Endodermal cell (in vitro differentiated cells): ENCODE measurements at regions not wholly inside any gene's neighbourhood (a gene's known extent, or its start where the extent isn't known, plus 50 kb on each side); places are given as distances from the start of the nearest gene placed in this dataset.

Source experiments
- DNase-seq: peaks from one replicate; pipeline ENCODE4 v3.0.0-alpha.2; 2017
- H3K27ac ChIP-seq: 2 replicates; pipeline ENCODE4 v1.5.1; 2013; ENCODE audit warnings: mild to moderate bottlenecking, low read depth, low read length, moderate library complexity
- H3K27me3 ChIP-seq: 2 replicates; pipeline ENCODE4 v1.6.1; 2013; ENCODE audit warnings: mild to moderate bottlenecking, low read length, moderate library complexity; ENCODE audit not compliant: insufficient read depth, control insufficient read depth, poor library complexity, severe bottlenecking
- H3K36me3 ChIP-seq: 2 replicates; pipeline ENCODE4 v1.7.0; 2013; ENCODE audit warnings: mild to moderate bottlenecking, low read length, moderate library complexity; ENCODE audit not compliant: control insufficient read depth, insufficient read depth
- H3K4me1 ChIP-seq: one replicate; pipeline ENCODE4 v1.7.0; 2013; ENCODE audit warnings: low read length; ENCODE audit not compliant: control insufficient read depth, insufficient read depth
- H3K4me3 ChIP-seq: 2 replicates; pipeline ENCODE4 v1.5.1; 2013; ENCODE audit warnings: mild to moderate bottlenecking, low read length, moderate library complexity
- H3K9ac ChIP-seq: 2 replicates; pipeline ENCODE4 v1.6.1; 2013; ENCODE audit warnings: mild to moderate bottlenecking, low read length, moderate library complexity; ENCODE audit not compliant: poor library complexity, severe bottlenecking; ENCODE audit errors: extremely low read depth
- H3K9me3 ChIP-seq: 2 replicates; pipeline ENCODE4 v1.6.1; 2013; ENCODE audit warnings: mild to moderate bottlenecking, low read length, moderate library complexity; ENCODE audit not compliant: control insufficient read depth
- H3K27ac Mint-ChIP-seq: 2 replicates; pipeline ENCODE4 v1.8.0; 2020; ENCODE audit warnings: mixed read lengths
- H3K27me3 Mint-ChIP-seq: 2 replicates; pipeline ENCODE4 v1.8.0; 2021; ENCODE audit warnings: mild to moderate bottlenecking, mixed read lengths; ENCODE audit not compliant: insufficient read depth
- H3K36me3 Mint-ChIP-seq: 2 replicates; pipeline ENCODE4 v1.8.0; 2020; ENCODE audit warnings: low read depth, mixed read lengths
- H3K4me1 Mint-ChIP-seq: 2 replicates; pipeline ENCODE4 v1.8.0; 2020; ENCODE audit warnings: mixed read lengths
- H3K4me3 Mint-ChIP-seq: 2 replicates; pipeline ENCODE4 v1.8.0; 2020; ENCODE audit warnings: mild to moderate bottlenecking, moderate library complexity, mixed read lengths
- H3K9me3 Mint-ChIP-seq: 2 replicates; pipeline ENCODE4 v1.8.0; 2020; ENCODE audit warnings: mild to moderate bottlenecking, mixed read lengths
- WGBS, 2 experiments: methylation state at CpG; one replicate each; pipeline versions ENCODE4 v1.1.5 to v1.1.7; 2013; ENCODE audit warnings: missing lambda C conversion rate in 2 of 2, mixed read lengths in 1 of 2; ENCODE audit not compliant: insufficient coverage in 1 of 2, insufficient read length in 1 of 2; 5-methylcytosine and 5-hydroxymethylcytosine counted together
- TF ChIP-seq, protein P1 (sequence below): fragments of 200-600 bp; sonication (generic); conservative IDR thresholded peaks from 2 replicates; pipeline ENCODE4 v1.5.0; 2021; ENCODE audit warnings: antibody characterized with exemption, mild to moderate bottlenecking

GRCh38 chr2:16294791-16295190 is 354.4 kb downstream of the MYCN start:
- TF ChIP-seq, protein P1, sequence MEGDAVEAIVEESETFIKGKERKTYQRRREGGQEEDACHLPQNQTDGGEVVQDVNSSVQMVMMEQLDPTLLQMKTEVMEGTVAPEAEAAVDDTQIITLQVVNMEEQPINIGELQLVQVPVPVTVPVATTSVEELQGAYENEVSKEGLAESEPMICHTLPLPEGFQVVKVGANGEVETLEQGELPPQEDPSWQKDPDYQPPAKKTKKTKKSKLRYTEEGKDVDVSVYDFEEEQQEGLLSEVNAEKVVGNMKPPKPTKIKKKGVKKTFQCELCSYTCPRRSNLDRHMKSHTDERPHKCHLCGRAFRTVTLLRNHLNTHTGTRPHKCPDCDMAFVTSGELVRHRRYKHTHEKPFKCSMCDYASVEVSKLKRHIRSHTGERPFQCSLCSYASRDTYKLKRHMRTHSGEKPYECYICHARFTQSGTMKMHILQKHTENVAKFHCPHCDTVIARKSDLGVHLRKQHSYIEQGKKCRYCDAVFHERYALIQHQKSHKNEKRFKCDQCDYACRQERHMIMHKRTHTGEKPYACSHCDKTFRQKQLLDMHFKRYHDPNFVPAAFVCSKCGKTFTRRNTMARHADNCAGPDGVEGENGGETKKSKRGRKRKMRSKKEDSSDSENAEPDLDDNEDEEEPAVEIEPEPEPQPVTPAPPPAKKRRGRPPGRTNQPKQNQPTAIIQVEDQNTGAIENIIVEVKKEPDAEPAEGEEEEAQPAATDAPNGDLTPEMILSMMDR = no peak
- 91 to 98% methylated on average over 5 to 7 of the region's 7 CpGs for WGBS, 2 experiments
- H3K27me3 Mint-ChIP-seq = peaks cover 2% of the 10 kb centered on the region
- no peak for DNase-seq
- Histone ChIP-seq H3K4me1 (no peaks in the 10 kb centered on the region), H3K9ac (no peak overlapping the region), H3K4me3 (no peak overlapping the region), H3K27me3 (no peaks in the 10 kb centered on the region), H3K36me3 (no peaks in the 10 kb centered on the region), H3K27ac (no peak overlapping the region), H3K9me3 (peaks cover 9% of the 10 kb centered on the region)
- H3K4me3 Mint-ChIP-seq = no peak overlapping the region
- no peaks in the 10 kb centered on the region for H3K4me1 Mint-ChIP-seq
- no peak overlapping the region for H3K27ac Mint-ChIP-seq
- no peaks in the 10 kb centered on the region for H3K36me3 Mint-ChIP-seq
- peaks cover 3% of the 10 kb centered on the region for H3K9me3 Mint-ChIP-seq

- TF ChIP-seq, protein P1 = no peak
- no peak overlapping the region for H3K4me3 ChIP-seq
- H3K9ac ChIP-seq = no peak overlapping the region
- WGBS, 2 experiments = 95 to 100% methylated on average over 1 of the region's 1 CpG
- H3K9me3 Mint-ChIP-seq = no peaks in the 10 kb centered on the region
- H3K36me3 Mint-ChIP-seq = no peaks in the 10 kb centered on the region
- H3K27ac ChIP-seq = no peak overlapping the region
- peaks cover 2% of the 10 kb centered on the region for H3K27me3 Mint-ChIP-seq
- peaks cover 3% of the 10 kb centered on the region for H3K9me3 ChIP-seq
- H3K4me1 Mint-ChIP-seq = no peaks in the 10 kb centered on the region
- no peaks in the 10 kb centered on the region for H3K36me3 ChIP-seq
- no peaks in the 10 kb centered on the region for H3K4me1 ChIP-seq
- no peak overlapping the region for H3K4me3 Mint-ChIP-seq
- no peak for DNase-seq
- H3K27me3 ChIP-seq = no peaks in the 10 kb centered on the region
- H3K27ac Mint-ChIP-seq = no peak overlapping the region
Observed at GRCh38 chr2:16293871-16294270, 353.5 kb downstream of the MYCN start.

DNA sequence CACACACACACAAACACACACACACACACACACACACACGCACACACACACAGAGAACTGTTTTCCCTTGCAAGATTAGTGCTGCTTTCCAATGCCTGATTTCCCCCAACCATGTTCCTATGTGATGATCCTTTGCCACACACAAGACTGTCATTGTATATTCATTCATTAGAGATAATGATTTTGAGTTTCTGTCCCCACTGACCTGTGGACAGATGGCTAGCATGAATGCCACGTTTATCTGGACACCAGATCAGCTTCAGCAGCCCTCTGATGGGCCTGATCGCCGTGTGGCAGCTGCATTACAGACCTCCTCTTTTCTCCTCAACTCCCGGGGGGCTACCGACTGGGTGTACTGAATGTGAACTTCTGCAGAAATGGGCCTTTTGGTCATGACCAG is 353.0 kb downstream of the MYCN start:
- no peaks in the 10 kb centered on the region for H3K27me3 ChIP-seq
- TF ChIP-seq, protein P1 = no peak
- no peaks in the 10 kb centered on the region for H3K4me1 ChIP-seq
- H3K9me3 ChIP-seq = no peaks in the 10 kb centered on the region
- no peak overlapping the region for H3K4me3 ChIP-seq
- H3K4me1 Mint-ChIP-seq = no peaks in the 10 kb centered on the region
- no peak overlapping the region for H3K27ac ChIP-seq
- no peaks in the 10 kb centered on the region for H3K36me3 Mint-ChIP-seq
- peaks cover 2% of the 10 kb centered on the region for H3K27me3 Mint-ChIP-seq
- no peak for DNase-seq
- H3K9me3 Mint-ChIP-seq = no peaks in the 10 kb centered on the region
- 81 to 83% methylated on average over 3 to 6 of the region's 6 CpGs for WGBS, 2 experiments
- no peak overlapping the region for H3K27ac Mint-ChIP-seq
- no peaks in the 10 kb centered on the region for H3K36me3 ChIP-seq
- H3K4me3 Mint-ChIP-seq = no peak overlapping the region
- no peak overlapping the region for H3K9ac ChIP-seq
